ENCODE measurements at regions not wholly inside any gene's neighbourhood (a gene's known extent, or its start where the extent isn't known, plus 50 kb on each side); places are given as distances from the start of the nearest gene placed in this dataset.

- Histone ChIP-seq H3K4me3 (ENCODE audit: low read length) (no peak overlapping the region), H3K9ac (ENCODE audit: low read length) (no peak overlapping the region), H3K4me1 (ENCODE audit: insufficient read depth, low read length) (peaks cover 17% of the 10 kb centered on the region), H3K9me2 (replicated peaks; ENCODE audit: low read length) (no peaks in the 10 kb centered on the region), H3K4me2 (ENCODE audit: low read length) (no peak overlapping the region), H3K9me3 (ENCODE audit: low read length) (no peaks in the 10 kb centered on the region), H3F3A (ENCODE audit: low read length, unreplicated experiment) (no peaks in the 10 kb centered on the region), H2AFZ (ENCODE audit: low read length) (no peak overlapping the region), H3K79me2 (ENCODE audit: low read length) (no peaks in the 10 kb centered on the region), H3K36me3 (ENCODE audit: low read depth, low read length) (no peaks in the 10 kb centered on the region), H3K27ac (ENCODE audit: low read length) (no peak overlapping the region), H4K20me1 (ENCODE audit: low read length) (no peaks in the 10 kb centered on the region), H3K27me3 (ENCODE audit: low read length) (no peaks in the 10 kb centered on the region)
- BruUV-seq (replicated peaks): no TSS peak
- intact Hi-C loops (cut with micrococcal nuclease): no loop called here
- DNase-seq: no peak
- CTCF ChIA-PET: no interaction called here
- no peak for ATAC-seq
- POLR2A ChIA-PET (ENCODE audit: unreplicated experiment): no interaction called here
- TF ChIP-seq CTCF (conservative IDR thresholded peaks at IDR 0.05; ENCODE audit: low read depth, low read length): no peak
- no peak for TF ChIP-seq EZH2phosphoT487 (IDR thresholded peaks at IDR 0.05; ENCODE audit: borderline replicate concordance, low read length)
- no peak for TF ChIP-seq EZH2 (IDR thresholded peaks at IDR 0.05; ENCODE audit: low read length, unreplicated experiment)
Observed at GRCh38 chr2:146912536-146912935, 932.3 kb upstream of the ACVR2A start.

- Histone ChIP-seq H4K20me1 (ENCODE audit: low read length) (no peaks in the 10 kb centered on the region), H3K9me3 (ENCODE audit: low read length) (no peaks in the 10 kb centered on the region), H3K79me2 (ENCODE audit: low read length) (no peaks in the 10 kb centered on the region), H3K27ac (ENCODE audit: low read length) (no peak overlapping the region), H2AFZ (ENCODE audit: low read length) (no peak overlapping the region), H3K4me3 (ENCODE audit: low read length) (no peak overlapping the region), H3K36me3 (ENCODE audit: low read depth, low read length) (no peaks in the 10 kb centered on the region), H3K4me2 (ENCODE audit: low read length) (no peak overlapping the region), H3K9ac (ENCODE audit: low read length) (no peak overlapping the region), H3K4me1 (ENCODE audit: insufficient read depth, low read length) (peaks cover 7% of the 10 kb centered on the region), H3K27me3 (ENCODE audit: low read length) (no peaks in the 10 kb centered on the region), H3K9me2 (replicated peaks; ENCODE audit: low read length) (no peaks in the 10 kb centered on the region), H3F3A (ENCODE audit: low read length, unreplicated experiment) (no peaks in the 10 kb centered on the region)
- ChIA-PET POLR2A (ENCODE audit: unreplicated experiment) (no interaction called here), CTCF (no interaction called here)
- ATAC-seq: no peak
- no peak for TF ChIP-seq EZH2 (IDR thresholded peaks at IDR 0.05; ENCODE audit: low read length, unreplicated experiment)
- TF ChIP-seq CTCF (conservative IDR thresholded peaks at IDR 0.05; ENCODE audit: low read depth, low read length): no peak
- TF ChIP-seq EZH2phosphoT487 (IDR thresholded peaks at IDR 0.05; ENCODE audit: borderline replicate concordance, low read length): no peak
- intact Hi-C loops (cut with micrococcal nuclease): no loop called here
- DNase-seq: no peak
- no TSS peak for BruUV-seq (replicated peaks)
Observed at GRCh38 chr2:146908776-146909175, 936.1 kb upstream of the ACVR2A start.

- POLR2A ChIA-PET (ENCODE audit: unreplicated experiment): no interaction called here
- BruUV-seq (replicated peaks): no TSS peak
- no peak overlapping the region for H3K27ac ChIP-seq (ENCODE audit: low read length)
- ATAC-seq: no peak
- CTCF ChIA-PET: no interaction called here
- no peak overlapping the region for H2AFZ ChIP-seq (ENCODE audit: low read length)
- no peak overlapping the region for H3K4me2 ChIP-seq (ENCODE audit: low read length)
- H3K36me3 ChIP-seq (ENCODE audit: low read depth, low read length): no peaks in the 10 kb centered on the region
- H3K9ac ChIP-seq (ENCODE audit: low read length): no peak overlapping the region
- no peak for DNase-seq
- no peaks in the 10 kb centered on the region for H3F3A ChIP-seq (ENCODE audit: low read length, unreplicated experiment)
- H3K9me3 ChIP-seq (ENCODE audit: low read length): no peaks in the 10 kb centered on the region
- no peaks in the 10 kb centered on the region for H4K20me1 ChIP-seq (ENCODE audit: low read length)
- H3K79me2 ChIP-seq (ENCODE audit: low read length): no peaks in the 10 kb centered on the region
- H3K27me3 ChIP-seq (ENCODE audit: low read length): no peaks in the 10 kb centered on the region
- H3K4me3 ChIP-seq (ENCODE audit: low read length): no peak overlapping the region
- intact Hi-C loops (cut with micrococcal nuclease): no loop called here
- TF ChIP-seq EZH2 (IDR thresholded peaks at IDR 0.05; ENCODE audit: low read length, unreplicated experiment) (no peak), CTCF (conservative IDR thresholded peaks at IDR 0.05; ENCODE audit: low read depth, low read length) (no peak), EZH2phosphoT487 (IDR thresholded peaks at IDR 0.05; ENCODE audit: borderline replicate concordance, low read length) (no peak)
- H3K9me2 ChIP-seq (replicated peaks; ENCODE audit: low read length): no peaks in the 10 kb centered on the region
- H3K4me1 ChIP-seq (ENCODE audit: insufficient read depth, low read length): peaks cover 9% of the 10 kb centered on the region
Observed at GRCh38 chr2:146898083-146898482, 946.7 kb upstream of the ACVR2A start.

Data from PC-3 (cell line).